ENCODE measurements at regions not wholly inside any gene's neighbourhood (a gene's known extent, or its start where the extent isn't known, plus 50 kb on each side); places are given as distances from the start of the nearest gene placed in this dataset.

DNA sequence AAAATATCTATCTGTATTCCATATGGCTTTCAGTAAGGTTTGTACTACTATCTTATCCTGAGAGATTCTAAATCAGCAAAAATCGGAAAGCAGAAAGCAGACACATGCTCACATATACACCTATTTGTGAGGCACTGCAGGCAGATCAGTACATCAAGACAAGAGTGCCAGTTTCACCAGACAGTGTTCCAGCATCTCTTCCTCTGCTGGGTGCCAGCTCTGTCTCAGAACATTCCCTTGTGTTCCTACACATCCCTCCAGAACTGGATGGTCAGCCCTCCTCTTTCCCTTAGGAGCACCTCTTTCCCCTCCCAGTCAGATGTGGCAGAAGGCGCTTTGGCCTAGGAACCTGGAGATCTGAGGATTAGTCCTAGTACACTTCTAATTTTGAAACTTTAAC, 121.3 kb upstream of the IL12A start:
- Histone ChIP-seq H3K9ac (ENCODE audit: extremely low read depth, low read length, poor library complexity, severe bottlenecking) (no peak overlapping the region), H3K4me3 (ENCODE audit: low read length) (no peak overlapping the region), H3K27ac (ENCODE audit: low read depth, low read length) (no peak overlapping the region), H3K27me3 (ENCODE audit: control insufficient read depth, insufficient read depth, low read length, poor library complexity, severe bottlenecking) (no peaks in the 10 kb centered on the region), H3K9me3 (ENCODE audit: control insufficient read depth, low read length) (no peaks in the 10 kb centered on the region), H3K36me3 (ENCODE audit: control insufficient read depth, insufficient read depth, low read length) (no peaks in the 10 kb centered on the region), H3K4me1 (ENCODE audit: control insufficient read depth, insufficient read depth, low read length) (no peaks in the 10 kb centered on the region)
- no peak for DNase-seq
- TF ChIP-seq, protein P1, sequence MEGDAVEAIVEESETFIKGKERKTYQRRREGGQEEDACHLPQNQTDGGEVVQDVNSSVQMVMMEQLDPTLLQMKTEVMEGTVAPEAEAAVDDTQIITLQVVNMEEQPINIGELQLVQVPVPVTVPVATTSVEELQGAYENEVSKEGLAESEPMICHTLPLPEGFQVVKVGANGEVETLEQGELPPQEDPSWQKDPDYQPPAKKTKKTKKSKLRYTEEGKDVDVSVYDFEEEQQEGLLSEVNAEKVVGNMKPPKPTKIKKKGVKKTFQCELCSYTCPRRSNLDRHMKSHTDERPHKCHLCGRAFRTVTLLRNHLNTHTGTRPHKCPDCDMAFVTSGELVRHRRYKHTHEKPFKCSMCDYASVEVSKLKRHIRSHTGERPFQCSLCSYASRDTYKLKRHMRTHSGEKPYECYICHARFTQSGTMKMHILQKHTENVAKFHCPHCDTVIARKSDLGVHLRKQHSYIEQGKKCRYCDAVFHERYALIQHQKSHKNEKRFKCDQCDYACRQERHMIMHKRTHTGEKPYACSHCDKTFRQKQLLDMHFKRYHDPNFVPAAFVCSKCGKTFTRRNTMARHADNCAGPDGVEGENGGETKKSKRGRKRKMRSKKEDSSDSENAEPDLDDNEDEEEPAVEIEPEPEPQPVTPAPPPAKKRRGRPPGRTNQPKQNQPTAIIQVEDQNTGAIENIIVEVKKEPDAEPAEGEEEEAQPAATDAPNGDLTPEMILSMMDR (conservative IDR thresholded peaks at IDR 0.05) = no peak
- no peaks in the 10 kb centered on the region for H3K9me3 Mint-ChIP-seq
- no peaks in the 10 kb centered on the region for H3K4me1 Mint-ChIP-seq
- no peak overlapping the region for H3K27ac Mint-ChIP-seq
- no peaks in the 10 kb centered on the region for H3K27me3 Mint-ChIP-seq (ENCODE audit: insufficient read depth)
- no peak overlapping the region for H3K4me3 Mint-ChIP-seq
- no peaks in the 10 kb centered on the region for H3K36me3 Mint-ChIP-seq (ENCODE audit: low read depth)
- 95 to 97% methylated on average over 2 of the region's 2 CpGs for WGBS, 2 experiments (ENCODE audit: insufficient coverage in 1 of 2, insufficient read length in 1 of 2)

DNA sequence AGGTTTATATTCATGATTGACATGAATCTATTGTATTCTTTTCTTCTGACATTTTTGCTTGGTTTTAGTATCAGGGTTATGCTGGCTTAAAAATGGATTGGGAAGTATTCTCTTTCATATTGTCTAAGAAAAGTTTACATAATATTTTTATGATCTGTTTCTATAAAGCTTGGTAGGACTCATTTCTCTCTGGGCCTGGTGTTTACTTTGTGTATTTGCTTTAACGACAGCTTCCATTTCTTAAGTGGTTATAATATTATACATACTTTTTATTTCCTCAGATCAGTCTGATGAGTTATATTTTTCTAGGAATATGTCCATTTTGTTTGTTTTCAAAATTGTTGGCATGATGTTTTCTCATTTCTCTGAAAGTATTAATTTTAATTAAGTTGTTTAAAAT, 117.9 kb upstream of the IL12A start:
- H3K4me1 ChIP-seq (ENCODE audit: control insufficient read depth, insufficient read depth, low read length) = no peaks in the 10 kb centered on the region
- WGBS, 2 experiments (ENCODE audit: insufficient coverage in 1 of 2, insufficient read length in 1 of 2) = no CpG with 5 or more reads among the region's 1 CpG
- H3K27ac ChIP-seq (ENCODE audit: low read depth, low read length) = no peak overlapping the region
- H3K27ac Mint-ChIP-seq = no peak overlapping the region
- no peak for DNase-seq
- no peaks in the 10 kb centered on the region for H3K27me3 ChIP-seq (ENCODE audit: control insufficient read depth, insufficient read depth, low read length, poor library complexity, severe bottlenecking)
- no peaks in the 10 kb centered on the region for H3K4me1 Mint-ChIP-seq
- no peaks in the 10 kb centered on the region for H3K9me3 ChIP-seq (ENCODE audit: control insufficient read depth, low read length)
- H3K9ac ChIP-seq (ENCODE audit: extremely low read depth, low read length, poor library complexity, severe bottlenecking) = no peak overlapping the region
- TF ChIP-seq, protein P1 (conservative IDR thresholded peaks at IDR 0.05) = no peak
- no peaks in the 10 kb centered on the region for H3K36me3 ChIP-seq (ENCODE audit: control insufficient read depth, insufficient read depth, low read length)
- no peaks in the 10 kb centered on the region for H3K27me3 Mint-ChIP-seq (ENCODE audit: insufficient read depth)
- no peak overlapping the region for H3K4me3 ChIP-seq (ENCODE audit: low read length)
- no peaks in the 10 kb centered on the region for H3K36me3 Mint-ChIP-seq (ENCODE audit: low read depth)
- no peaks in the 10 kb centered on the region for H3K9me3 Mint-ChIP-seq
- H3K4me3 Mint-ChIP-seq = no peak overlapping the region

DNA sequence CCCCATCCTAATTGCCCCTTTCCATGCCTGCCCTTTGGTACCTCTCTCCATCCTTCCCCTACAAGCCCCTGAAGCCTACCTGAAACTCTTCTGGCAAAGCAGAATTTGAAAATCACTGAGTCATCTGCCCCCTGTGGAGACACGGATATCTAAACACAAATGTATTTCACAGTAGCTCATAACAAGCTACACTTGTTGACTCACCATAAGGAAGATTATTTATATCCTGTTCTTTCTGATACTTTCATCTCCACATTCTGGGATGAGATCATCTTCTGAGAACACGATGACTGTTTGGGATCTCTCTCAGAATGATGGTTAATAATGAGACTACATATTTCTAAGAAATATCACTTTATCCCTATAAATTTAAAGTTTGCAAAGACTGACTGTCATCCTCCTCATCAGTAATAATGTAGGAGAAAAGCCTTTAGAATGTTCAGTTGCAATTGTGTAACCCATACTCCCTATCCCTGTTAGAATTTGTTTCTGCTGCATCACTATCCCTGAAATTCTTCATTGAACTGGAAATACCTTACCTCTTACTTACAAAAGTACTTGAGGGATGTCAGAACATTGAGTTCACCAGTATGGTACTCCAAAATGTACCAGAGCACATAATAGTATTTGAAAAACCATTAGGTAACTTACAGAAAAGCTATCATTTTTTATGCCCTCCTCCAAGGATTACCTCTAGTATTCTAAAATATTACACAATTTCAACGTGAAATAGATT, 116.1 kb upstream of the IL12A start:
- H3K27me3 Mint-ChIP-seq (ENCODE audit: insufficient read depth) = no peaks in the 10 kb centered on the region
- no peaks in the 10 kb centered on the region for H3K4me1 Mint-ChIP-seq
- no peak for DNase-seq
- no peaks in the 10 kb centered on the region for H3K9me3 ChIP-seq (ENCODE audit: control insufficient read depth, low read length)
- no peaks in the 10 kb centered on the region for H3K4me1 ChIP-seq (ENCODE audit: control insufficient read depth, insufficient read depth, low read length)
- 75 to 81% methylated on average over 2 of the region's 3 CpGs for WGBS, 2 experiments (ENCODE audit: insufficient coverage in 1 of 2, insufficient read length in 1 of 2)
- no peaks in the 10 kb centered on the region for H3K27me3 ChIP-seq (ENCODE audit: control insufficient read depth, insufficient read depth, low read length, poor library complexity, severe bottlenecking)
- no peaks in the 10 kb centered on the region for H3K36me3 Mint-ChIP-seq (ENCODE audit: low read depth)
- no peak overlapping the region for H3K9ac ChIP-seq (ENCODE audit: extremely low read depth, low read length, poor library complexity, severe bottlenecking)
- H3K9me3 Mint-ChIP-seq = no peaks in the 10 kb centered on the region
- TF ChIP-seq, protein P1 (conservative IDR thresholded peaks at IDR 0.05) = no peak
- no peak overlapping the region for H3K4me3 ChIP-seq (ENCODE audit: low read length)
- H3K36me3 ChIP-seq (ENCODE audit: control insufficient read depth, insufficient read depth, low read length) = no peaks in the 10 kb centered on the region
- H3K27ac Mint-ChIP-seq = no peak overlapping the region
- H3K4me3 Mint-ChIP-seq = no peak overlapping the region
- no peak overlapping the region for H3K27ac ChIP-seq (ENCODE audit: low read depth, low read length)

All from endodermal cell (in vitro differentiated cells).